GM12878 (cell line): ENCODE measurements at regions not wholly inside any gene's neighbourhood (a gene's known extent, or its start where the extent isn't known, plus 50 kb on each side); places are given as distances from the start of the nearest gene placed in this dataset.

Experiments used
- ATF7 ChIP-seq: fragments of 450-650 bp; IDR thresholded peaks from 2 replicates; pipeline ENCODE4 v1.6.1; 2016; ENCODE audit warnings: low read depth, mild to moderate bottlenecking
- CHD2 ChIP-seq: IDR thresholded peaks from 2 replicates; pipeline ENCODE4 v1.6.1; 2011; ENCODE audit warnings: low read depth, low read length, improper control_type of control experiment, borderline replicate concordance
- EZH2 ChIP-seq: IDR thresholded peaks from 2 replicates; pipeline ENCODE4 v1.6.1; 2012; ENCODE audit warnings: low read depth, mild to moderate bottlenecking, control low read depth, inconsistent platforms, low read length, borderline replicate concordance; ENCODE audit not compliant: control insufficient read depth
- MTA3 ChIP-seq: IDR thresholded peaks from 2 replicates; pipeline ENCODE4 v1.6.1; 2012; ENCODE audit warnings: low read length, inconsistent platforms, borderline replicate concordance
- MYC ChIP-seq: IDR thresholded peaks from 2 replicates; pipeline ENCODE4 v1.6.1; 2011; ENCODE audit warnings: mild to moderate bottlenecking, low read length, moderate library complexity, inconsistent platforms; ENCODE audit not compliant: insufficient read depth, insufficient replicate concordance, insufficient read length, severe bottlenecking
- NFIC ChIP-seq: IDR thresholded peaks from 2 replicates; pipeline ENCODE4 v1.6.1; 2012; ENCODE audit warnings: low read depth, mild to moderate bottlenecking, inconsistent platforms, low read length, moderate library complexity
- SPI1 ChIP-seq: IDR thresholded peaks from 2 replicates; pipeline ENCODE4 v1.6.1; 2011; ENCODE audit warnings: low read depth, mild to moderate bottlenecking, low read length, moderate library complexity, borderline replicate concordance; ENCODE audit not compliant: insufficient read depth
- SREBF1 ChIP-seq: IDR thresholded peaks from 2 replicates; pipeline ENCODE4 v1.6.1; 2012; ENCODE audit warnings: mild to moderate bottlenecking, low read length
- TCF3 ChIP-seq: IDR thresholded peaks from 2 replicates; pipeline ENCODE4 v1.6.1; 2012; ENCODE audit warnings: low read depth, mild to moderate bottlenecking, low read length, borderline replicate concordance; ENCODE audit not compliant: insufficient read depth
- YY1 ChIP-seq: IDR thresholded peaks from 2 replicates; pipeline ENCODE4 v1.6.1; 2011; ENCODE audit warnings: low read depth, mild to moderate bottlenecking, low read length
- TF ChIP-seq, protein P1 (sequence below): fragments of 450-650 bp; formaldehyde crosslinking; IDR thresholded peaks from 2 replicates; pipeline ENCODE4 v1.5.0; 2022; ENCODE audit warnings: mild to moderate bottlenecking, missing genetic modification characterization
- TF ChIP-seq, protein P2 (sequence below): fragments of 150-350 bp; IDR thresholded peaks from 2 replicates; pipeline ENCODE4 v1.6.1; 2014; ENCODE audit warnings: mild to moderate bottlenecking, low read depth, low read length
- TF ChIP-seq, protein P3 (sequence below): fragments of 450-650 bp; IDR thresholded peaks from 2 replicates; pipeline ENCODE4 v1.6.1; 2017; ENCODE audit warnings: mild to moderate bottlenecking, low read depth, inconsistent platforms; ENCODE audit not compliant: poor library complexity, severe bottlenecking
- TF ChIP-seq, protein P4 (sequence below): IDR thresholded peaks from 2 replicates; pipeline ENCODE4 v1.6.1; 2012; ENCODE audit warnings: low read length, inconsistent platforms
- TF ChIP-seq, protein P5 (sequence below): fragments of 450-650 bp; IDR thresholded peaks from 2 replicates; pipeline ENCODE4 v1.6.1; 2018; ENCODE audit warnings: mild to moderate bottlenecking, low read depth, moderate library complexity; ENCODE audit not compliant: partially characterized antibody

DNA sequence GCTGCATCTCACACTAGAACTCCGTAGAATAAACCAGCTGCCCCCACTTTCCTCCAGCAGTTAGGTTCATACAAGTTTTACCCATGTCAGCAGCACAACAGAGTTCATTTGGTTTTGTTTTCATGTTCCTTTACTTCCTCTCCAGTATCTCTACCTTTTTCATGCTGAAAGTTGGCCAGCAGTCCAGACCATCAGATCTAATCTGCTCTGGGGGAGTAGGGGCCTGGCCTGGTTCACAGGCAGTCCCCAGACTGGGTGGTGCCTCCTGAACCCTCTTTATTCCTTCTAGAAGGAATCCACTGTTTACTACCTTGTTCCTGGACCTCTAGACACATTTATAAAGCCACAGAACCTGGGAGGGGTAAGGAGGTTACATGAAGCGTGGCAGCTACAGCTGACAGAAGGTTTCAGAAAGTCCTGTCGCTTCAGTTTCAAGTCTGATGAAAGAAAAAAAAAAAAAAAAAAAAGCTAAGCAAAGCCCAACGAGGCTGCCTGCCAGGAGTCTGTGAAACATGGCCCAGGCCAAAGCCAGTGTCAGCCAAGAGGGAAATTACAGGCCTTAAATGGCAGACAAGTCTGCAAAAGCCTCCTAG, 184.6 kb upstream of the JUN start (continued):
- TF ChIP-seq, protein P1, sequence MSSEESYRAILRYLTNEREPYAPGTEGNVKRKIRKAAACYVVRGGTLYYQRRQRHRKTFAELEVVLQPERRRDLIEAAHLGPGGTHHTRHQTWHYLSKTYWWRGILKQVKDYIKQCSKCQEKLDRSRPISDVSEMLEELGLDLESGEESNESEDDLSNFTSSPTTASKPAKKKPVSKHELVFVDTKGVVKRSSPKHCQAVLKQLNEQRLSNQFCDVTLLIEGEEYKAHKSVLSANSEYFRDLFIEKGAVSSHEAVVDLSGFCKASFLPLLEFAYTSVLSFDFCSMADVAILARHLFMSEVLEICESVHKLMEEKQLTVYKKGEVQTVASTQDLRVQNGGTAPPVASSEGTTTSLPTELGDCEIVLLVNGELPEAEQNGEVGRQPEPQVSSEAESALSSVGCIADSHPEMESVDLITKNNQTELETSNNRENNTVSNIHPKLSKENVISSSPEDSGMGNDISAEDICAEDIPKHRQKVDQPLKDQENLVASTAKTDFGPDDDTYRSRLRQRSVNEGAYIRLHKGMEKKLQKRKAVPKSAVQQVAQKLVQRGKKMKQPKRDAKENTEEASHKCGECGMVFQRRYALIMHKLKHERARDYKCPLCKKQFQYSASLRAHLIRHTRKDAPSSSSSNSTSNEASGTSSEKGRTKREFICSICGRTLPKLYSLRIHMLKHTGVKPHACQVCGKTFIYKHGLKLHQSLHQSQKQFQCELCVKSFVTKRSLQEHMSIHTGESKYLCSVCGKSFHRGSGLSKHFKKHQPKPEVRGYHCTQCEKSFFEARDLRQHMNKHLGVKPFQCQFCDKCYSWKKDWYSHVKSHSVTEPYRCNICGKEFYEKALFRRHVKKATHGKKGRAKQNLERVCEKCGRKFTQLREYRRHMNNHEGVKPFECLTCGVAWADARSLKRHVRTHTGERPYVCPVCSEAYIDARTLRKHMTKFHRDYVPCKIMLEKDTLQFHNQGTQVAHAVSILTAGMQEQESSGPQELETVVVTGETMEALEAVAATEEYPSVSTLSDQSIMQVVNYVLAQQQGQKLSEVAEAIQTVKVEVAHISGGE (CRISPR knock-in tag) = no peak
- TF ChIP-seq NFIC (peak; percentile 86), MYC (no peak), MTA3 (0 out of 2 replicates have a peak, but pooled peaks have one; percentile 13), SPI1 (peak; percentile 71), CHD2 (peak; percentile 54; the same call in 1 of the 2 replicates), SREBF1 (no peak), EZH2 (no peak), YY1 (peak; percentile 75), TCF3 (peak; percentile 41; the same call in 1 of the 2 replicates), ATF7 (peak; percentile 70)
- TF ChIP-seq, protein P2, sequence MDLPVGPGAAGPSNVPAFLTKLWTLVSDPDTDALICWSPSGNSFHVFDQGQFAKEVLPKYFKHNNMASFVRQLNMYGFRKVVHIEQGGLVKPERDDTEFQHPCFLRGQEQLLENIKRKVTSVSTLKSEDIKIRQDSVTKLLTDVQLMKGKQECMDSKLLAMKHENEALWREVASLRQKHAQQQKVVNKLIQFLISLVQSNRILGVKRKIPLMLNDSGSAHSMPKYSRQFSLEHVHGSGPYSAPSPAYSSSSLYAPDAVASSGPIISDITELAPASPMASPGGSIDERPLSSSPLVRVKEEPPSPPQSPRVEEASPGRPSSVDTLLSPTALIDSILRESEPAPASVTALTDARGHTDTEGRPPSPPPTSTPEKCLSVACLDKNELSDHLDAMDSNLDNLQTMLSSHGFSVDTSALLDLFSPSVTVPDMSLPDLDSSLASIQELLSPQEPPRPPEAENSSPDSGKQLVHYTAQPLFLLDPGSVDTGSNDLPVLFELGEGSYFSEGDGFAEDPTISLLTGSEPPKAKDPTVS = 0 out of 2 replicates have a peak, but pooled peaks have one; percentile 42
- TF ChIP-seq, protein P3, sequence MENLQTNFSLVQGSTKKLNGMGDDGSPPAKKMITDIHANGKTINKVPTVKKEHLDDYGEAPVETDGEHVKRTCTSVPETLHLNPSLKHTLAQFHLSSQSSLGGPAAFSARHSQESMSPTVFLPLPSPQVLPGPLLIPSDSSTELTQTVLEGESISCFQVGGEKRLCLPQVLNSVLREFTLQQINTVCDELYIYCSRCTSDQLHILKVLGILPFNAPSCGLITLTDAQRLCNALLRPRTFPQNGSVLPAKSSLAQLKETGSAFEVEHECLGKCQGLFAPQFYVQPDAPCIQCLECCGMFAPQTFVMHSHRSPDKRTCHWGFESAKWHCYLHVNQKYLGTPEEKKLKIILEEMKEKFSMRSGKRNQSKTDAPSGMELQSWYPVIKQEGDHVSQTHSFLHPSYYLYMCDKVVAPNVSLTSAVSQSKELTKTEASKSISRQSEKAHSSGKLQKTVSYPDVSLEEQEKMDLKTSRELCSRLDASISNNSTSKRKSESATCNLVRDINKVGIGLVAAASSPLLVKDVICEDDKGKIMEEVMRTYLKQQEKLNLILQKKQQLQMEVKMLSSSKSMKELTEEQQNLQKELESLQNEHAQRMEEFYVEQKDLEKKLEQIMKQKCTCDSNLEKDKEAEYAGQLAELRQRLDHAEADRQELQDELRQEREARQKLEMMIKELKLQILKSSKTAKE = peak; percentile 83
- TF ChIP-seq, protein P4, sequence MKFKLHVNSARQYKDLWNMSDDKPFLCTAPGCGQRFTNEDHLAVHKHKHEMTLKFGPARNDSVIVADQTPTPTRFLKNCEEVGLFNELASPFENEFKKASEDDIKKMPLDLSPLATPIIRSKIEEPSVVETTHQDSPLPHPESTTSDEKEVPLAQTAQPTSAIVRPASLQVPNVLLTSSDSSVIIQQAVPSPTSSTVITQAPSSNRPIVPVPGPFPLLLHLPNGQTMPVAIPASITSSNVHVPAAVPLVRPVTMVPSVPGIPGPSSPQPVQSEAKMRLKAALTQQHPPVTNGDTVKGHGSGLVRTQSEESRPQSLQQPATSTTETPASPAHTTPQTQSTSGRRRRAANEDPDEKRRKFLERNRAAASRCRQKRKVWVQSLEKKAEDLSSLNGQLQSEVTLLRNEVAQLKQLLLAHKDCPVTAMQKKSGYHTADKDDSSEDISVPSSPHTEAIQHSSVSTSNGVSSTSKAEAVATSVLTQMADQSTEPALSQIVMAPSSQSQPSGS = 0 out of 2 replicates have a peak, but pooled peaks have one; percentile 47
- TF ChIP-seq, protein P5, sequence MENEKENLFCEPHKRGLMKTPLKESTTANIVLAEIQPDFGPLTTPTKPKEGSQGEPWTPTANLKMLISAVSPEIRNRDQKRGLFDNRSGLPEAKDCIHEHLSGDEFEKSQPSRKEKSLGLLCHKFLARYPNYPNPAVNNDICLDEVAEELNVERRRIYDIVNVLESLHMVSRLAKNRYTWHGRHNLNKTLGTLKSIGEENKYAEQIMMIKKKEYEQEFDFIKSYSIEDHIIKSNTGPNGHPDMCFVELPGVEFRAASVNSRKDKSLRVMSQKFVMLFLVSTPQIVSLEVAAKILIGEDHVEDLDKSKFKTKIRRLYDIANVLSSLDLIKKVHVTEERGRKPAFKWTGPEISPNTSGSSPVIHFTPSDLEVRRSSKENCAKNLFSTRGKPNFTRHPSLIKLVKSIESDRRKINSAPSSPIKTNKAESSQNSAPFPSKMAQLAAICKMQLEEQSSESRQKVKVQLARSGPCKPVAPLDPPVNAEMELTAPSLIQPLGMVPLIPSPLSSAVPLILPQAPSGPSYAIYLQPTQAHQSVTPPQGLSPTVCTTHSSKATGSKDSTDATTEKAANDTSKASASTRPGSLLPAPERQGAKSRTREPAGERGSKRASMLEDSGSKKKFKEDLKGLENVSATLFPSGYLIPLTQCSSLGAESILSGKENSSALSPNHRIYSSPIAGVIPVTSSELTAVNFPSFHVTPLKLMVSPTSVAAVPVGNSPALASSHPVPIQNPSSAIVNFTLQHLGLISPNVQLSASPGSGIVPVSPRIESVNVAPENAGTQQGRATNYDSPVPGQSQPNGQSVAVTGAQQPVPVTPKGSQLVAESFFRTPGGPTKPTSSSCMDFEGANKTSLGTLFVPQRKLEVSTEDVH = no peak
